ENCODE measurements at regions not wholly inside any gene's neighbourhood (a gene's known extent, or its start where the extent isn't known, plus 50 kb on each side); places are given as distances from the start of the nearest gene placed in this dataset.

GRCh38 chrX:2626750-2627149 is 64.3 kb upstream of the CD99 start:
- no peak for TF ChIP-seq CTCF (IDR thresholded peaks at IDR 0.05)
- no peak for TF ChIP-seq POLR2AphosphoS5 (IDR thresholded peaks at IDR 0.05)
- no peak for TF ChIP-seq POLR2A (IDR thresholded peaks at IDR 0.05)
- TF ChIP-seq EP300 (IDR thresholded peaks at IDR 0.05) = no peak

All from sigmoid colon (tissue), 4 donors.